ENCODE measurements at regions not wholly inside any gene's neighbourhood (a gene's known extent, or its start where the extent isn't known, plus 50 kb on each side); places are given as distances from the start of the nearest gene placed in this dataset.
"Not testable (repeated sequence)": the region's sequence is repeated elsewhere in the genome, so short reads cannot be mapped to it uniquely, and the experiment has no call there.

GRCh38 chr2:184452907-184453306 lies 145.4 kb upstream of the ZNF804A start:
- Histone ChIP-seq H3K27me3 (ENCODE audit: control insufficient read depth, extremely low read depth, insufficient read depth, low read length) (no peaks in the 10 kb centered on the region), H3K9ac (ENCODE audit: control insufficient read depth, extremely low read depth, insufficient read depth, low read length) (no peak overlapping the region), H3K27ac (ENCODE audit: control insufficient read depth, insufficient read depth, low read length) (no peak overlapping the region), H3K4me1 (ENCODE audit: control insufficient read depth, extremely low read depth, insufficient read depth, low read length) (no peaks in the 10 kb centered on the region), H2AFZ (ENCODE audit: control insufficient read depth, low read length) (no peak overlapping the region), H3K4me2 (ENCODE audit: control insufficient read depth, extremely low read depth, insufficient read depth, low read depth, low read length) (no peak overlapping the region), H4K20me1 (ENCODE audit: control insufficient read depth, extremely low read depth, insufficient read depth, low read length) (no peaks in the 10 kb centered on the region), H3K9me3 (ENCODE audit: control insufficient read depth, low read depth, low read length) (no peaks in the 10 kb centered on the region), H3K9me1 (ENCODE audit: control insufficient read depth, extremely low read depth, insufficient read depth, low read length) (no peaks in the 10 kb centered on the region), H3K4me3 (ENCODE audit: control insufficient read depth in 2 of 3, extremely low read depth in 1 of 3, insufficient read depth in 2 of 3, low read depth in 1 of 3, low read length in 3 of 3) (no peak overlapping the region), H3K79me2 (ENCODE audit: control insufficient read depth, insufficient read depth, low read length) (no peaks in the 10 kb centered on the region), H3K36me3 (ENCODE audit: control insufficient read depth in 2 of 2, extremely low read depth in 1 of 2, insufficient read depth in 2 of 2, low read length in 2 of 2) (no peaks in the 10 kb centered on the region)
- FAIRE-seq (no peak), DNase-seq (ENCODE audit: low read depth, low spot score) (no peak)
- no peak for TF ChIP-seq CTCF (optimal IDR thresholded peaks at IDR 0.05 in 1 of 3, IDR thresholded peaks at IDR 0.05 in 1 of 3, conservative IDR thresholded peaks at IDR 0.05 in 1 of 3; ENCODE audit: extremely low read depth in 1 of 3, insufficient read depth in 2 of 3, low read length in 3 of 3)
- no peak for TF ChIP-seq EZH2 (IDR thresholded peaks at IDR 0.05; ENCODE audit: low read length)
- dilution Hi-C loops (cut with MboI; ENCODE audit: extremely low pct_ligation_motif_present, low sequenced_read_pairs): no loop called here

- Histone ChIP-seq H3K36me3 (ENCODE audit: control insufficient read depth in 2 of 2, extremely low read depth in 1 of 2, insufficient read depth in 2 of 2, low read length in 2 of 2) (no peaks in the 10 kb centered on the region), H3K4me2 (ENCODE audit: control insufficient read depth, extremely low read depth, insufficient read depth, low read depth, low read length) (no peak overlapping the region), H4K20me1 (ENCODE audit: control insufficient read depth, extremely low read depth, insufficient read depth, low read length) (no peaks in the 10 kb centered on the region), H3K4me1 (ENCODE audit: control insufficient read depth, extremely low read depth, insufficient read depth, low read length) (no peaks in the 10 kb centered on the region), H3K9me1 (ENCODE audit: control insufficient read depth, extremely low read depth, insufficient read depth, low read length) (no peaks in the 10 kb centered on the region), H2AFZ (ENCODE audit: control insufficient read depth, low read length) (no peak overlapping the region), H3K27ac (ENCODE audit: control insufficient read depth, insufficient read depth, low read length) (no peak overlapping the region), H3K79me2 (ENCODE audit: control insufficient read depth, insufficient read depth, low read length) (no peaks in the 10 kb centered on the region), H3K9me3 (ENCODE audit: control insufficient read depth, low read depth, low read length) (no peaks in the 10 kb centered on the region), H3K27me3 (ENCODE audit: control insufficient read depth, extremely low read depth, insufficient read depth, low read length) (no peaks in the 10 kb centered on the region), H3K9ac (ENCODE audit: control insufficient read depth, extremely low read depth, insufficient read depth, low read length) (no peak overlapping the region), H3K4me3 (ENCODE audit: control insufficient read depth in 2 of 3, extremely low read depth in 1 of 3, insufficient read depth in 2 of 3, low read depth in 1 of 3, low read length in 3 of 3) (no peak overlapping the region)
- DNase-seq (ENCODE audit: low read depth, low spot score) (no peak), FAIRE-seq (no peak)
- dilution Hi-C loops (cut with MboI; ENCODE audit: extremely low pct_ligation_motif_present, low sequenced_read_pairs): no loop called here
- TF ChIP-seq EZH2 (IDR thresholded peaks at IDR 0.05; ENCODE audit: low read length) (no peak), CTCF (optimal IDR thresholded peaks at IDR 0.05 in 1 of 3, IDR thresholded peaks at IDR 0.05 in 1 of 3, conservative IDR thresholded peaks at IDR 0.05 in 1 of 3; ENCODE audit: extremely low read depth in 1 of 3, insufficient read depth in 2 of 3, low read length in 3 of 3) (no peak)
These were observed 142.7 kb upstream of the ZNF804A start for GRCh38 chr2:184455624-184456023.

- H3K27me3 ChIP-seq (ENCODE audit: control insufficient read depth, extremely low read depth, insufficient read depth, low read length); DNase-seq (ENCODE audit: low read depth, low spot score); H4K20me1 ChIP-seq (ENCODE audit: control insufficient read depth, extremely low read depth, insufficient read depth, low read length); H2AFZ ChIP-seq (ENCODE audit: control insufficient read depth, low read length); H3K27ac ChIP-seq (ENCODE audit: control insufficient read depth, insufficient read depth, low read length); H3K79me2 ChIP-seq (ENCODE audit: control insufficient read depth, insufficient read depth, low read length); H3K4me3 ChIP-seq (ENCODE audit: control insufficient read depth in 2 of 3, extremely low read depth in 1 of 3, insufficient read depth in 2 of 3, low read depth in 1 of 3, low read length in 3 of 3); dilution Hi-C loops (cut with MboI; ENCODE audit: extremely low pct_ligation_motif_present, low sequenced_read_pairs); H3K9me1 ChIP-seq (ENCODE audit: control insufficient read depth, extremely low read depth, insufficient read depth, low read length); H3K4me1 ChIP-seq (ENCODE audit: control insufficient read depth, extremely low read depth, insufficient read depth, low read length); H3K9me3 ChIP-seq (ENCODE audit: control insufficient read depth, low read depth, low read length); FAIRE-seq; H3K9ac ChIP-seq (ENCODE audit: control insufficient read depth, extremely low read depth, insufficient read depth, low read length); H3K4me2 ChIP-seq (ENCODE audit: control insufficient read depth, extremely low read depth, insufficient read depth, low read depth, low read length); H3K36me3 ChIP-seq (ENCODE audit: control insufficient read depth in 2 of 2, extremely low read depth in 1 of 2, insufficient read depth in 2 of 2, low read length in 2 of 2): not testable (repeated sequence)
These were observed 141.6 kb upstream of the ZNF804A start for GRCh38 chr2:184456693-184457092.

All from keratinocyte (primary cell).